Hematopoietic multipotent progenitor cell treated with erythropoietin and hydrocortisone succinate and interleukin-3 and kit ligand, for 4 days (in vitro differentiated cells): ENCODE measurements at regions not wholly inside any gene's neighbourhood (a gene's known extent, or its start where the extent isn't known, plus 50 kb on each side); places are given as distances from the start of the nearest gene placed in this dataset.
A peak's percentile ranks its signal among the peaks of the same experiment; 100 is the strongest.

ENCODE experiments used
- DNase-seq: peaks from one replicate; pipeline ENCODE4 v3.0.0-alpha.2; 2015

- DNase-seq = no peak
These were observed 221.0 kb upstream of the IGF1R start for GRCh38 chr15:98427321-98427720.

GRCh38 chr15:98428253-98428989 lies 219.9 kb upstream of the IGF1R start:
- DNase-seq = peak; percentile 73

- no peak for DNase-seq
These were observed 217.2 kb upstream of the IGF1R start for GRCh38 chr15:98431171-98431570.

- DNase-seq = no peak
These were observed 215.0 kb upstream of the IGF1R start for GRCh38 chr15:98433346-98433745.

GRCh38 chr15:98433856-98434255 lies 214.5 kb upstream of the IGF1R start:
- no peak for DNase-seq

- no peak for DNase-seq
These were observed 210.6 kb upstream of the IGF1R start for GRCh38 chr15:98437752-98438151.

GRCh38 chr15:98438326-98438725 lies 210.0 kb upstream of the IGF1R start:
- no peak for DNase-seq

- DNase-seq = no peak
These were observed 209.4 kb upstream of the IGF1R start for GRCh38 chr15:98438907-98439306.

GRCh38 chr15:98439523-98439942 lies 208.8 kb upstream of the IGF1R start:
- no peak for DNase-seq

GRCh38 chr15:98440917-98441316 lies 207.4 kb upstream of the IGF1R start:
- no peak for DNase-seq

GRCh38 chr15:98441599-98441998 lies 206.7 kb upstream of the IGF1R start:
- no peak for DNase-seq

GRCh38 chr15:98442379-98442833 lies 205.9 kb upstream of the IGF1R start:
- DNase-seq = peak; percentile 82

- no peak for DNase-seq
These were observed 205.4 kb upstream of the IGF1R start for GRCh38 chr15:98442901-98443300.

GRCh38 chr15:98443526-98443925 lies 204.8 kb upstream of the IGF1R start:
- no peak for DNase-seq

GRCh38 chr15:98444138-98444537 lies 204.2 kb upstream of the IGF1R start:
- DNase-seq = no peak

GRCh38 chr15:98445315-98445714 lies 203.0 kb upstream of the IGF1R start:
- no peak for DNase-seq

GRCh38 chr15:98446083-98446482 lies 202.3 kb upstream of the IGF1R start:
- DNase-seq = no peak

- no peak for DNase-seq
These were observed 201.3 kb upstream of the IGF1R start for GRCh38 chr15:98447069-98447468.

GRCh38 chr15:98451236-98451635 lies 197.1 kb upstream of the IGF1R start:
- no peak for DNase-seq

GRCh38 chr15:98452238-98452637 lies 196.1 kb upstream of the IGF1R start:
- no peak for DNase-seq

GRCh38 chr15:98455904-98456303 lies 192.4 kb upstream of the IGF1R start:
- no peak for DNase-seq

- DNase-seq = no peak
These were observed 171.8 kb upstream of the IGF1R start for GRCh38 chr15:98476559-98476958.

- no peak for DNase-seq
These were observed 167.5 kb upstream of the IGF1R start for GRCh38 chr15:98480844-98481243.

- no peak for DNase-seq
These were observed 164.7 kb upstream of the IGF1R start for GRCh38 chr15:98483575-98484130.

GRCh38 chr15:98484914-98485313 lies 163.4 kb upstream of the IGF1R start:
- DNase-seq = no peak
